WTC11 (cell line): ENCODE measurements at regions not wholly inside any gene's neighbourhood (a gene's known extent, or its start where the extent isn't known, plus 50 kb on each side); places are given as distances from the start of the nearest gene placed in this dataset.

Experiments
- ATF6 ChIP-seq: sonication (generic); formaldehyde crosslinking; IDR thresholded peaks from 2 replicates; pipeline ENCODE4 v1.8.1; 2023; ENCODE audit warnings: mild to moderate bottlenecking, missing genetic modification reagents
- CTCF ChIP-seq: fragments of 200-600 bp; IDR thresholded peaks from 2 replicates; pipeline ENCODE4 v1.8.0; 2022; ENCODE audit warnings: antibody characterized with exemption
- ELF4 ChIP-seq: sonication (generic); formaldehyde crosslinking; IDR thresholded peaks from 2 replicates; pipeline ENCODE4 v1.8.1; 2022; ENCODE audit warnings: low read depth, mild to moderate bottlenecking, moderate library complexity, missing genetic modification reagents
- NR3C1 ChIP-seq: sonication (generic); formaldehyde crosslinking; conservative IDR thresholded peaks from 2 replicates; pipeline ENCODE4 v1.8.1; 2023; ENCODE audit warnings: low read depth, mild to moderate bottlenecking, missing genetic modification reagents
- TCF7 ChIP-seq: sonication (generic); formaldehyde crosslinking; IDR thresholded peaks from 2 replicates; pipeline ENCODE4 v1.8.0; 2022; ENCODE audit warnings: mild to moderate bottlenecking, low read depth, missing genetic modification reagents, moderate library complexity
- TF ChIP-seq, protein P1 (sequence below): sonication (generic); formaldehyde crosslinking; IDR thresholded peaks from 2 replicates; pipeline ENCODE4 v1.8.0; 2023; ENCODE audit warnings: mild to moderate bottlenecking, missing genetic modification reagents

GRCh38 chr4:3377557-3377956 is 64.2 kb upstream of the HGFAC start:
- TF ChIP-seq NR3C1 (CRISPR knock-in tag) (no peak), CTCF (no peak), ATF6 (CRISPR knock-in tag) (no peak), ELF4 (CRISPR knock-in tag) (no peak), TCF7 (CRISPR knock-in tag) (no peak)
- TF ChIP-seq, protein P1, sequence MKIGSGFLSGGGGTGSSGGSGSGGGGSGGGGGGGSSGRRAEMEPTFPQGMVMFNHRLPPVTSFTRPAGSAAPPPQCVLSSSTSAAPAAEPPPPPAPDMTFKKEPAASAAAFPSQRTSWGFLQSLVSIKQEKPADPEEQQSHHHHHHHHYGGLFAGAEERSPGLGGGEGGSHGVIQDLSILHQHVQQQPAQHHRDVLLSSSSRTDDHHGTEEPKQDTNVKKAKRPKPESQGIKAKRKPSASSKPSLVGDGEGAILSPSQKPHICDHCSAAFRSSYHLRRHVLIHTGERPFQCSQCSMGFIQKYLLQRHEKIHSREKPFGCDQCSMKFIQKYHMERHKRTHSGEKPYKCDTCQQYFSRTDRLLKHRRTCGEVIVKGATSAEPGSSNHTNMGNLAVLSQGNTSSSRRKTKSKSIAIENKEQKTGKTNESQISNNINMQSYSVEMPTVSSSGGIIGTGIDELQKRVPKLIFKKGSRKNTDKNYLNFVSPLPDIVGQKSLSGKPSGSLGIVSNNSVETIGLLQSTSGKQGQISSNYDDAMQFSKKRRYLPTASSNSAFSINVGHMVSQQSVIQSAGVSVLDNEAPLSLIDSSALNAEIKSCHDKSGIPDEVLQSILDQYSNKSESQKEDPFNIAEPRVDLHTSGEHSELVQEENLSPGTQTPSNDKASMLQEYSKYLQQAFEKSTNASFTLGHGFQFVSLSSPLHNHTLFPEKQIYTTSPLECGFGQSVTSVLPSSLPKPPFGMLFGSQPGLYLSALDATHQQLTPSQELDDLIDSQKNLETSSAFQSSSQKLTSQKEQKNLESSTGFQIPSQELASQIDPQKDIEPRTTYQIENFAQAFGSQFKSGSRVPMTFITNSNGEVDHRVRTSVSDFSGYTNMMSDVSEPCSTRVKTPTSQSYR = no peak
